ENCODE measurements at regions not wholly inside any gene's neighbourhood (a gene's known extent, or its start where the extent isn't known, plus 50 kb on each side); places are given as distances from the start of the nearest gene placed in this dataset.
A peak's percentile ranks its signal among the peaks of the same experiment; 100 is the strongest.

- H2AFZ ChIP-seq (ENCODE audit: control insufficient read depth, low read depth, low read length): no peak overlapping the region
- RAD21 ChIA-PET (ENCODE audit: unreplicated experiment): interaction anchor here (0.8 to 1.5 kb wide), 5 partner anchors 9 to 279 kb away, joined by 3 read pairs; no protein-coding TSS in a partner anchor
- ATAC-seq (peak; percentile 82), DNase-seq (ENCODE audit: low read depth, low spot score) (peak; percentile 13), FAIRE-seq (no peak)
- no peak overlapping the region for H3K9ac ChIP-seq (ENCODE audit: control insufficient read depth, insufficient read depth, low read length)
- intact Hi-C loops (cut with micrococcal nuclease; ENCODE audit: unreplicated experiment): no loop called here
- SMC1A ChIA-PET (ENCODE audit: uncharacterized antibody, unreplicated experiment): interaction anchor here (0.8 to 4.1 kb wide), 9 partner anchors 10 to 552 kb away, joined by 3 to 22 read pairs (median 5); no protein-coding TSS in a partner anchor
- H3K27me3 ChIP-seq (replicated peaks in 1 of 2; ENCODE audit: control insufficient read depth in 2 of 2, insufficient read depth in 2 of 2, low read length in 1 of 2): no peaks in the 10 kb centered on the region
- no peak overlapping the region for H3K27ac ChIP-seq (ENCODE audit: control insufficient read depth, insufficient read depth)
- in situ Hi-C loops (cut with MboI): no loop called here
- no peaks in the 10 kb centered on the region for H3K4me1 ChIP-seq (ENCODE audit: control insufficient read depth, insufficient read depth, low read length)
- H3K36me3 ChIP-seq (ENCODE audit: control insufficient read depth in 2 of 2, insufficient read depth in 2 of 2, low read length in 1 of 2): no peaks in the 10 kb centered on the region
- H3K79me2 ChIP-seq (ENCODE audit: control insufficient read depth, insufficient read depth, low read length): no peaks in the 10 kb centered on the region
- no peak overlapping the region for H3K4me3 ChIP-seq
- CTCF ChIA-PET: interaction anchor here (1.0 to 1.5 kb wide), 5 partner anchors 11 to 98 kb away, joined by 3 to 5 read pairs (median 3); no protein-coding TSS in a partner anchor
- POLR2A ChIA-PET: interaction anchor here (0.5 kb wide), 1 partner anchor 10 kb away, joined by 3 read pairs; no protein-coding TSS in a partner anchor
- no peaks in the 10 kb centered on the region for H3K9me3 ChIP-seq (replicated peaks; ENCODE audit: control insufficient read depth, insufficient read depth, low read length)
- no TSS peak for BruUV-seq (replicated peaks)
- no peak for TF ChIP-seq IRF5 (IDR thresholded peaks at IDR 0.05; ENCODE audit: borderline replicate concordance)
- peak in 1 of 2 experiments; percentile 15; a peak in 1 of 4 replicates for TF ChIP-seq IKZF2 (IDR thresholded peaks at IDR 0.05)
- 0 out of 2 replicates have a peak, but pooled peaks have one; percentile 10 for TF ChIP-seq BCL11A (IDR thresholded peaks at IDR 0.05; ENCODE audit: low read depth, low read length)
- peak; percentile 30; the same call in 1 of the 2 replicates for TF ChIP-seq MTA2 (IDR thresholded peaks at IDR 0.05; ENCODE audit: low read depth)
- TF ChIP-seq JUNB (IDR thresholded peaks at IDR 0.05): peak; percentile 29; the same call in 1 of the 2 replicates
- no peak for TF ChIP-seq MAX (IDR thresholded peaks at IDR 0.05; ENCODE audit: low read depth, low read length)
- 0 out of 4 replicates have a peak, but pooled peaks of 1 of the 2 experiments have one; percentile 8 for TF ChIP-seq BHLHE40 (IDR thresholded peaks at IDR 0.05; ENCODE audit: borderline replicate concordance in 1 of 2, low read depth in 2 of 2, low read length in 1 of 2)
- no peaks in the 10 kb centered on the region for H4K20me1 ChIP-seq (ENCODE audit: control insufficient read depth, insufficient read depth)
- no peak overlapping the region for H3K4me2 ChIP-seq (ENCODE audit: control insufficient read depth, insufficient read depth)
Observed at GRCh38 chr7:46072722-46073121, 151.7 kb upstream of the IGFBP3 start.
